Osteoblast (primary cell): ENCODE measurements at regions not wholly inside any gene's neighbourhood (a gene's known extent, or its start where the extent isn't known, plus 50 kb on each side); places are given as distances from the start of the nearest gene placed in this dataset.

ENCODE experiments used
- DNase-seq: peaks from one replicate; pipeline ENCODE4 v3.0.0; 2011; ENCODE audit warnings: low spot score, mixed read lengths; ENCODE audit not compliant: insufficient read length; ENCODE audit errors: missing footprints
- H2AFZ ChIP-seq: 2 replicates; pipeline ENCODE4 v1.6.0; 2011; ENCODE audit warnings: mild to moderate bottlenecking, low read length
- H3K27ac ChIP-seq: 2 replicates; pipeline ENCODE4 v1.5.1; 2011; ENCODE audit warnings: mild to moderate bottlenecking, low read depth, low read length, moderate library complexity
- H3K27me3 ChIP-seq: 2 replicates; pipeline ENCODE4 v1.6.0; 2012; ENCODE audit warnings: mild to moderate bottlenecking, control low read depth, inconsistent platforms, low read length, moderate library complexity; ENCODE audit not compliant: insufficient read depth
- H3K36me3 ChIP-seq: 2 replicates; pipeline ENCODE4 v1.5.1; 2011; ENCODE audit warnings: mild to moderate bottlenecking, low read length, control low read depth, moderate library complexity; ENCODE audit not compliant: insufficient read depth
- H3K4me1 ChIP-seq: 2 replicates; pipeline ENCODE4 v1.5.1; 2011; ENCODE audit warnings: mild to moderate bottlenecking, low read length, control low read depth, moderate library complexity; ENCODE audit not compliant: insufficient read depth
- H3K4me2 ChIP-seq: 2 replicates; pipeline ENCODE4 v1.6.0; 2011; ENCODE audit warnings: mild to moderate bottlenecking, low read length; ENCODE audit not compliant: insufficient read depth
- H3K4me3 ChIP-seq: fragments of 200-600 bp; sonication (generic); 3 replicates; pipeline ENCODE4 v1.5.1; 2012; ENCODE audit warnings: mild to moderate bottlenecking, low read length, inconsistent platforms; ENCODE audit not compliant: insufficient read depth
- H3K79me2 ChIP-seq: 2 replicates; pipeline ENCODE4 v1.6.0; 2012; ENCODE audit warnings: mild to moderate bottlenecking, low read length, control low read depth, inconsistent platforms; ENCODE audit not compliant: insufficient read depth
- H3K9me3 ChIP-seq: 2 replicates; pipeline ENCODE4 v1.5.1; 2011; ENCODE audit warnings: low read depth, low read length, control low read depth
- H4K20me1 ChIP-seq: 2 replicates; pipeline ENCODE4 v1.6.0; 2012; ENCODE audit warnings: mild to moderate bottlenecking, low read length, control low read depth; ENCODE audit not compliant: insufficient read depth
- TF ChIP-seq, protein P1 (sequence below): IDR thresholded peaks from 2 replicates; pipeline ENCODE4 v1.5.1; 2011; ENCODE audit warnings: mild to moderate bottlenecking, low read depth, low read length, moderate library complexity; ENCODE audit errors: extremely low read depth

DNA sequence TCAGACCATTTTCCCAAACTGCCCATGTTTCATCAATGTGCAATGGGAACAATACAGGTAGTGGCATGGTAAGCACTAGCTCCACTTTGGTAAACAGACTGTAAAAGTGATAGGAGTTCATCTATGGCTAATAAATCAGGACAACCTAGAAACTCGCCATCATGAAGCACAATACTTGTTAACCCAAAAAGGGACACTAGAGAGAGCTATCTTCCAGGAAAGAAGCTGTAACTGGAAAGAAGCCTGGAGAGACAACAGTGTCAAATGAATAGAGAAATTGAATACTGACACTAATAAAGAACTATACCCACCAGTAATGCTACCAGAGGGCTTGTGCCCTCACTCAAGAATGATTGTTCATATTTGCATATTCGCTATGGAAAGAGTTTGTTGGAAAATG lies 164.7 kb upstream of the RGS18 start:
- H3K79me2 ChIP-seq, result no peaks in the 10 kb centered on the region
- no peaks in the 10 kb centered on the region for H3K4me1 ChIP-seq
- peak overlapping the region; percentile 81 for H2AFZ ChIP-seq
- no peak for DNase-seq
- no peaks in the 10 kb centered on the region for H3K9me3 ChIP-seq
- no peaks in the 10 kb centered on the region for H4K20me1 ChIP-seq
- no peak overlapping the region for H3K4me2 ChIP-seq
- no peaks in the 10 kb centered on the region for H3K27me3 ChIP-seq
- H3K36me3 ChIP-seq, result no peaks in the 10 kb centered on the region
- H3K4me3 ChIP-seq, result no peak overlapping the region
- TF ChIP-seq, protein P1, sequence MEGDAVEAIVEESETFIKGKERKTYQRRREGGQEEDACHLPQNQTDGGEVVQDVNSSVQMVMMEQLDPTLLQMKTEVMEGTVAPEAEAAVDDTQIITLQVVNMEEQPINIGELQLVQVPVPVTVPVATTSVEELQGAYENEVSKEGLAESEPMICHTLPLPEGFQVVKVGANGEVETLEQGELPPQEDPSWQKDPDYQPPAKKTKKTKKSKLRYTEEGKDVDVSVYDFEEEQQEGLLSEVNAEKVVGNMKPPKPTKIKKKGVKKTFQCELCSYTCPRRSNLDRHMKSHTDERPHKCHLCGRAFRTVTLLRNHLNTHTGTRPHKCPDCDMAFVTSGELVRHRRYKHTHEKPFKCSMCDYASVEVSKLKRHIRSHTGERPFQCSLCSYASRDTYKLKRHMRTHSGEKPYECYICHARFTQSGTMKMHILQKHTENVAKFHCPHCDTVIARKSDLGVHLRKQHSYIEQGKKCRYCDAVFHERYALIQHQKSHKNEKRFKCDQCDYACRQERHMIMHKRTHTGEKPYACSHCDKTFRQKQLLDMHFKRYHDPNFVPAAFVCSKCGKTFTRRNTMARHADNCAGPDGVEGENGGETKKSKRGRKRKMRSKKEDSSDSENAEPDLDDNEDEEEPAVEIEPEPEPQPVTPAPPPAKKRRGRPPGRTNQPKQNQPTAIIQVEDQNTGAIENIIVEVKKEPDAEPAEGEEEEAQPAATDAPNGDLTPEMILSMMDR, result peak; percentile 46
- H3K27ac ChIP-seq, result no peak overlapping the region

- H2AFZ ChIP-seq, result no peak overlapping the region
- no peaks in the 10 kb centered on the region for H3K27me3 ChIP-seq
- H3K36me3 ChIP-seq, result no peaks in the 10 kb centered on the region
- TF ChIP-seq, protein P1, result no peak
- no peaks in the 10 kb centered on the region for H3K9me3 ChIP-seq
- no peak overlapping the region for H3K27ac ChIP-seq
- DNase-seq, result no peak
- H4K20me1 ChIP-seq, result no peaks in the 10 kb centered on the region
- H3K4me3 ChIP-seq, result no peak overlapping the region
- H3K4me1 ChIP-seq, result no peaks in the 10 kb centered on the region
- no peaks in the 10 kb centered on the region for H3K79me2 ChIP-seq
- no peak overlapping the region for H3K4me2 ChIP-seq
Observed at GRCh38 chr1:192002063-192002462, 156.2 kb upstream of the RGS18 start.

GRCh38 chr1:192003295-192004077 lies 154.8 kb upstream of the RGS18 start:
- H3K27me3 ChIP-seq, result no peaks in the 10 kb centered on the region
- H3K9me3 ChIP-seq, result no peaks in the 10 kb centered on the region
- no peaks in the 10 kb centered on the region for H3K79me2 ChIP-seq
- no peak overlapping the region for H3K4me2 ChIP-seq
- no peak overlapping the region for H3K27ac ChIP-seq
- no peak for DNase-seq
- TF ChIP-seq, protein P1, result no peak
- H3K4me1 ChIP-seq, result no peaks in the 10 kb centered on the region
- H2AFZ ChIP-seq, result no peak overlapping the region
- no peaks in the 10 kb centered on the region for H3K36me3 ChIP-seq
- no peaks in the 10 kb centered on the region for H4K20me1 ChIP-seq
- no peak overlapping the region for H3K4me3 ChIP-seq

GRCh38 chr1:192005976-192006375 lies 152.3 kb upstream of the RGS18 start:
- DNase-seq, result no peak
- no peaks in the 10 kb centered on the region for H3K9me3 ChIP-seq
- peak overlapping the region; percentile 3 for H2AFZ ChIP-seq
- H3K4me3 ChIP-seq, result no peak overlapping the region
- H3K27ac ChIP-seq, result no peak overlapping the region
- TF ChIP-seq, protein P1, result no peak
- no peaks in the 10 kb centered on the region for H3K36me3 ChIP-seq
- no peaks in the 10 kb centered on the region for H4K20me1 ChIP-seq
- H3K79me2 ChIP-seq, result no peaks in the 10 kb centered on the region
- H3K27me3 ChIP-seq, result no peaks in the 10 kb centered on the region
- no peak overlapping the region for H3K4me2 ChIP-seq
- no peaks in the 10 kb centered on the region for H3K4me1 ChIP-seq
